Upper lobe of left lung (tissue), 6 donors: ENCODE measurements at regions not wholly inside any gene's neighbourhood (a gene's known extent, or its start where the extent isn't known, plus 50 kb on each side); places are given as distances from the start of the nearest gene placed in this dataset.
"Not testable (repeated sequence)": the region's sequence is repeated elsewhere in the genome, so short reads cannot be mapped to it uniquely, and the experiment has no call there.

Experiments
- ATAC-seq, 2 donors: fragments of 200-7000 bp; cut with Tn5 transposase; one replicate each; pipeline ENCODE4 v1.9.1; 2022; ENCODE audit warnings: mild to moderate bottlenecking in 2 of 2, moderate library complexity in 2 of 2; ENCODE audit not compliant: low FRiP score in 2 of 2
- DNase-seq, 2 donors: peaks; one replicate each; pipeline ENCODE4 v3.0.0-alpha.2; 2019 to 2020
- H3K27ac ChIP-seq, 4 donors: fragments of 200-600 bp; sonication (generic); one replicate each; pipeline ENCODE4 v1.5.1; 2016 to 2019
- H3K27me3 ChIP-seq, 4 donors: fragments of 200-600 bp; sonication (generic); one replicate each; pipeline ENCODE4 v1.5.1; 2017 to 2019
- H3K36me3 ChIP-seq, 4 donors: fragments of 200-600 bp; sonication (generic); one replicate each; pipeline ENCODE4 v1.5.1; 2016 to 2019
- H3K4me1 ChIP-seq, 4 donors: fragments of 200-600 bp; sonication (generic); one replicate each; pipeline ENCODE4 v1.5.1; 2018 to 2019
- H3K4me3 ChIP-seq, 4 donors: fragments of 200-600 bp; sonication (generic); one replicate each; pipeline ENCODE4 v1.5.1; 2017 to 2019; ENCODE audit warnings: mild to moderate bottlenecking in 2 of 4, moderate library complexity in 1 of 4
- H3K9me3 ChIP-seq, 4 donors: fragments of 200-600 bp; sonication (generic); one replicate each; pipeline ENCODE4 v1.5.1; 2018 to 2019
- CTCF ChIP-seq, 6 experiments: fragments of 450-650 bp in 4 of 6; fragments of 200-600 bp in 2 of 6; sonication (generic) in 2 of 6; IDR thresholded peaks; one replicate each; pipeline ENCODE4 v1.5.1; 2016 to 2019; ENCODE audit warnings: antibody characterized with exemption in 6 of 6
- EP300 ChIP-seq, 4 donors: sonication (generic); formaldehyde crosslinking; IDR thresholded peaks; one replicate each; pipeline ENCODE4 v1.5.1; 2017; ENCODE audit warnings: antibody characterized with exemption in 4 of 4, control low read depth in 2 of 4
- POLR2A ChIP-seq, 4 donors: fragments of 450-650 bp; IDR thresholded peaks; one replicate each; pipeline ENCODE4 v1.5.1; 2016 to 2017; ENCODE audit warnings: antibody characterized with exemption in 4 of 4, mild to moderate bottlenecking in 2 of 4
- POLR2AphosphoS5 ChIP-seq, 2 donors: sonication (generic); formaldehyde crosslinking; IDR thresholded peaks; one replicate each; pipeline ENCODE4 v1.5.1; 2017; ENCODE audit warnings: antibody characterized with exemption in 2 of 2
- WGBS, 2 donors: methylation state at CpG; one replicate each; pipeline ENCODE4 v1.1.5; 2017 to 2018; 5-methylcytosine and 5-hydroxymethylcytosine counted together
- donor health status: DM: no; HTN: no; CAD: no; lungs with moderate emphysema.
- donor health status: DM: no; HTN: yes; CAD: no; lungs with severe emphysema.

DNA sequence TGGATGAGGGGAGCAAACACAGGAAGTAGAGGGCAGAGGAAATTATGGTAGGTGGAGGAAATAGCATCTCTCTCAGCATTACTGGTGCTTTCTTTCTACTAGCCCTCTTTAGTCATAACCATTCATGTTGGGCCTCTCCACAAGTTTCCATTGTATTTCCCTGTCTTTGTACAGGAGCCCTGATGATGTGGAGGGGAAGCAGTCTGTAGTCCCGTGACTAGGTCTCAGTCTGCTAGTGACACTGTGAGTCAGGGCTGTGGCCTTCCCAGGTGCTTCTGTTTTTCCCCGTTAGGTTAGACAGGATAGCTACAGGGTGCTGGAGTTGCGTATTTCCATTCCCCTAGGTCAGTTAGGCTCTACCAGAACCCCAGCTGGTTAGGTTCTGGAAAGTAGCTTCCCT is 82.9 kb upstream of the NAMPT start:
- Histone ChIP-seq H3K4me3 (no peak overlapping the region), H3K27ac (peak overlapping the region in 2 of 4 donors; percentile 8 to 78), H3K4me1 (peaks cover 0 to 11% (median 8%) of the 10 kb centered on the region in 4 donors), H3K9me3 (no peaks in the 10 kb centered on the region), H3K36me3 (no peaks in the 10 kb centered on the region), H3K27me3 (no peaks in the 10 kb centered on the region)
- 88 to 97% methylated on average over 3 of the region's 3 CpGs for WGBS, 2 donors
- TF ChIP-seq POLR2AphosphoS5 (IDR thresholded peaks at IDR 0.05) (no peak), POLR2A (IDR thresholded peaks at IDR 0.05) (no peak), EP300 (IDR thresholded peaks at IDR 0.05) (no peak), CTCF (IDR thresholded peaks at IDR 0.05) (no peak)
- ATAC-seq = no peak
- DNase-seq = peak in 1 of 2 donors; percentile 49

DNA sequence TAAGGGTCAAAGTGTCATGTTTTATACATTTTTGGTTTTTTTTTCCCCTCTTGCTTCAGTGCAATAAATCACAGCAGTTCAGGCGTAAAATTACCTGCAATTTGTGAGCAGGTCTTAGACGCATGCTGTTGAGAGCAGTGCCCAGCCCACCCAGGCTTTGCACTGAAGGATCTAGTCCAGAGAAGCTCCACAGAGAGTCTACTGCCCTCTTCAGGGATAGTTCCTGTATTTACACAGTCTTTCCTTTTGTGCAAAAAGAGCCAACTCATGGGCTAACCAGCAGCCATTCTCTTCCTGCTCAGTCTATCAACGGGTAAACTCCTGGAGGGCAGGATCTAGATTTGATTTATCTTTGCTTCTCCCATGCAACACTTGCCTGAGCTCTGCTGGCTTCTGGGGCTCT is 82.2 kb upstream of the NAMPT start:
- Histone ChIP-seq H3K9me3 (no peaks in the 10 kb centered on the region), H3K36me3 (no peaks in the 10 kb centered on the region), H3K4me1 (peaks cover 0 to 11% (median 8%) of the 10 kb centered on the region in 4 donors), H3K27ac (peak overlapping the region in 2 of 4 donors; percentile 8 to 78), H3K27me3 (no peaks in the 10 kb centered on the region), H3K4me3 (no peak overlapping the region)
- peak in 2 of 6 experiments; percentile 14 to 15 for TF ChIP-seq CTCF (IDR thresholded peaks at IDR 0.05)
- no peak for TF ChIP-seq POLR2A (IDR thresholded peaks at IDR 0.05)
- ATAC-seq (peak in 1 of 2 donors; percentile 73), DNase-seq (peak in 1 of 2 donors; percentile 42)
- WGBS, 2 donors = 68% methylated on average over 3 of the region's 3 CpGs

GRCh38 chr7:106365252-106366005 is 80.6 kb upstream of the NAMPT start:
- 50 to 54% methylated on average over 3 of the region's 3 CpGs for WGBS, 2 donors
- no peak overlapping the region for H3K4me3 ChIP-seq
- DNase-seq (peak in 1 of 2 donors; percentile 78), ATAC-seq (peak; percentile 72 to 81)
- no peaks in the 10 kb centered on the region for H3K9me3 ChIP-seq
- H3K4me1 ChIP-seq = peaks cover 0 to 11% (median 8%) of the 10 kb centered on the region in 4 donors
- peak overlapping the region; percentile 63 to 78 (median 70) for H3K27ac ChIP-seq
- no peaks in the 10 kb centered on the region for H3K27me3 ChIP-seq
- no peaks in the 10 kb centered on the region for H3K36me3 ChIP-seq
- TF ChIP-seq POLR2A (IDR thresholded peaks at IDR 0.05) = no peak
- peak in 3 of 4 donors; percentile 55 to 87 (median 69) for TF ChIP-seq EP300 (IDR thresholded peaks at IDR 0.05)
- TF ChIP-seq CTCF (IDR thresholded peaks at IDR 0.05) = no peak
- peak; percentile 79 to 89 for TF ChIP-seq POLR2AphosphoS5 (IDR thresholded peaks at IDR 0.05)

DNA sequence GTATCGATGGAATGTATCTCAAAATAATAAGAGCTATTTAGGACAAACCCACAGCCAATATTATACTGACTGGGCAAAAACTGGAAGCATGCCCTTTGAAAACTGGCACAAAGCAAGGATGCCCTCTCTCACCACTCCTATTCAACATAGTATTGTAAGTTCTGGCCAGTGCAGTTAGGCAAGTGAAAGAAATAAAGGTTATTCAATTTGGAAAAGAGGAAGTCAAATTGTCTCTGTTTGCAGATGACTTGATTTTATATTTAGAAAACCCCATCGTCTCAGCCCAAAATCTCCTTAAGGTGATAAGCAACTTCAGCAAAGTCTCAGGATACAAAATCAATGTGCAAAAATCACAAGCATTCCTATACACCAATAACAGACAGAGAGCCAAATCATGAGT is 77.7 kb upstream of the NAMPT start:
- H3K4me1 ChIP-seq = peaks cover 0 to 11% (median 8%) of the 10 kb centered on the region in 4 donors
- ATAC-seq, H3K27me3 ChIP-seq, H3K4me3 ChIP-seq, H3K9me3 ChIP-seq, H3K36me3 ChIP-seq, DNase-seq, H3K27ac ChIP-seq: not testable (repeated sequence)
- 81 to 88% methylated on average over 2 of the region's 2 CpGs for WGBS, 2 donors

DNA sequence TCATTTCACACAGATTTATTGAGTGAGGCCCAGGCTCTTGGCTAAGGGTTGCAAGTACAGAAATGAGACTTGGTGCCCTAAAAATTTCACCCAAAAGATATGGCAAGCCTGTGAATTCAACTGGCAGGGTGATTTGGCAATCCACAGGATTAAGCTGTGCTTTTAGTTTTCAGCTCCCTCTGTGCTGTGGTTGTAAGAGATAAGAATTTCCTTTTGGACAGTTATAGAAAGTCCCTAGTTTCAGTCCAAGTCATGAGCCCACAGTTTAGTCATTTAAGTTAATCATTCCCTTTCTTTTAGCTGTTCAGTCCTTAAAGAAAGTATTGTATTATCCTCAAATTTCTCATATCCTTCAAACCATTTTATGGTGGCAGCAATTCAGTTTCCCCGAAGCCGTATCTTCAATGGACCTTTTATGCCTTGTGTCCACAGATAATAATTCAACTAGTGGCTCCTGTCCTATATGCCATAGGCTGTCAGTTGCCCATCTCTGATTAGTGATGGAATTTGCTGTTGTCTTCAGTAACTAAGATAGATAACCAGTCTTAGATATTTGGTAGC is 73.4 kb upstream of the NAMPT start:
- no peak for DNase-seq
- WGBS, 2 donors = 83 to 91% methylated on average over 2 of the region's 2 CpGs
- TF ChIP-seq EP300 (IDR thresholded peaks at IDR 0.05) (no peak), POLR2A (IDR thresholded peaks at IDR 0.05) (no peak), CTCF (IDR thresholded peaks at IDR 0.05) (no peak), POLR2AphosphoS5 (IDR thresholded peaks at IDR 0.05) (no peak)
- Histone ChIP-seq H3K36me3 (no peaks in the 10 kb centered on the region), H3K4me3 (no peak overlapping the region), H3K27ac (peak overlapping the region in 1 of 4 donors; percentile 60), H3K4me1 (no peaks in the 10 kb centered on the region), H3K27me3 (no peaks in the 10 kb centered on the region), H3K9me3 (no peaks in the 10 kb centered on the region)
- ATAC-seq = peak in 1 of 2 donors; percentile 43
